MM.1S (cell line): ENCODE measurements at regions not wholly inside any gene's neighbourhood (a gene's known extent, or its start where the extent isn't known, plus 50 kb on each side); places are given as distances from the start of the nearest gene placed in this dataset.

Source experiments
- CTCF ChIP-seq: fragments of 300-600 bp; sonication (generic); IDR thresholded peaks from 2 replicates; pipeline ENCODE4 v1.5.1; 2016; ENCODE audit warnings: antibody characterized with exemption, low read length, mixed read lengths
- EZH2 ChIP-seq: fragments of 300-600 bp; sonication (generic); optimal IDR thresholded peaks from 2 replicates; pipeline ENCODE3; 2017; ENCODE audit warnings: low read depth, mild to moderate bottlenecking, antibody characterized with exemption, low read length, mixed read lengths

GRCh38 chr18:8514409-8514808 is 94.8 kb upstream of the RAB12 start:
- TF ChIP-seq CTCF, result no peak
- TF ChIP-seq EZH2, result no peak
